GM12878 (cell line): ENCODE measurements at regions not wholly inside any gene's neighbourhood (a gene's known extent, or its start where the extent isn't known, plus 50 kb on each side); places are given as distances from the start of the nearest gene placed in this dataset.

Source experiments
- CREM ChIP-seq: IDR thresholded peaks from 2 replicates; pipeline ENCODE4 v1.6.1; 2014; ENCODE audit warnings: antibody characterized with exemption, low read depth
- FOXK2 ChIP-seq: fragments of 450-650 bp; IDR thresholded peaks from 2 replicates; pipeline ENCODE4 v1.6.1; 2017; ENCODE audit warnings: mild to moderate bottlenecking, moderate library complexity
- RAD21 ChIP-seq: IDR thresholded peaks from 2 replicates; pipeline ENCODE4 v1.6.1; 2011; ENCODE audit warnings: mild to moderate bottlenecking, low read depth, low read length, moderate library complexity; ENCODE audit not compliant: insufficient read depth

- TF ChIP-seq CREM (no peak), FOXK2 (no peak), RAD21 (no peak)
These were observed 255.2 kb upstream of the ROBO1 start for GRCh38 chr3:80023010-80023409.
